ENCODE measurements at regions not wholly inside any gene's neighbourhood (a gene's known extent, or its start where the extent isn't known, plus 50 kb on each side); places are given as distances from the start of the nearest gene placed in this dataset.
"Not testable (repeated sequence)": the region's sequence is repeated elsewhere in the genome, so short reads cannot be mapped to it uniquely, and the experiment has no call there.

DNA sequence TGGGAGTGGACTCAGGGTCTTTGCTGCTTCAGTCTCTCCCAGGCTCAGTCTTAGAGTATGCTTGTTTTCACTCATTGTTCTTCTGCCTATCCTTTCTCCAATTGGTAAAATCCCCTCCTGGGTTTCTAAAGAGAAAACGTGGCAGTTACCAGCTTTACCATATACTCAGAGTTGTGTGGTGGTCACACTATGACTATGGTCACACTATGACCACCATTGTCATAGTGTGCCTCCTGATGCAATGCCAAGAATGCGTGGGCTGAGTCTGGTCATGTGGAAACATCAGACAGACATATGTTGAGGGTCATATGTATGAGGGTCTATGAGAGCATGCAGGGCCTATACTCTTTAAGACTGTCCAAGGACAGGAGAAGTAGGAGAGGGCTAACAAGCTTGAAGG, 326.5 kb upstream of the PRR16 start:
- H3K4me3 ChIP-seq: no peak overlapping the region
- no peaks in the 10 kb centered on the region for H3K36me3 ChIP-seq
- TF ChIP-seq, protein P1, sequence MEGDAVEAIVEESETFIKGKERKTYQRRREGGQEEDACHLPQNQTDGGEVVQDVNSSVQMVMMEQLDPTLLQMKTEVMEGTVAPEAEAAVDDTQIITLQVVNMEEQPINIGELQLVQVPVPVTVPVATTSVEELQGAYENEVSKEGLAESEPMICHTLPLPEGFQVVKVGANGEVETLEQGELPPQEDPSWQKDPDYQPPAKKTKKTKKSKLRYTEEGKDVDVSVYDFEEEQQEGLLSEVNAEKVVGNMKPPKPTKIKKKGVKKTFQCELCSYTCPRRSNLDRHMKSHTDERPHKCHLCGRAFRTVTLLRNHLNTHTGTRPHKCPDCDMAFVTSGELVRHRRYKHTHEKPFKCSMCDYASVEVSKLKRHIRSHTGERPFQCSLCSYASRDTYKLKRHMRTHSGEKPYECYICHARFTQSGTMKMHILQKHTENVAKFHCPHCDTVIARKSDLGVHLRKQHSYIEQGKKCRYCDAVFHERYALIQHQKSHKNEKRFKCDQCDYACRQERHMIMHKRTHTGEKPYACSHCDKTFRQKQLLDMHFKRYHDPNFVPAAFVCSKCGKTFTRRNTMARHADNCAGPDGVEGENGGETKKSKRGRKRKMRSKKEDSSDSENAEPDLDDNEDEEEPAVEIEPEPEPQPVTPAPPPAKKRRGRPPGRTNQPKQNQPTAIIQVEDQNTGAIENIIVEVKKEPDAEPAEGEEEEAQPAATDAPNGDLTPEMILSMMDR (IDR thresholded peaks at IDR 0.05; ENCODE audit: low read depth, low read length): no peak
- H3K9me3 ChIP-seq (ENCODE audit: low read depth): no peaks in the 10 kb centered on the region
- H3K27me3 ChIP-seq: no peaks in the 10 kb centered on the region
- no peaks in the 10 kb centered on the region for H3K4me1 ChIP-seq (ENCODE audit: low read depth)
- H3K27ac ChIP-seq: no peak overlapping the region
- no peak for DNase-seq (ENCODE audit: low read depth in 1 of 2, low spot score in 1 of 2)

DNA sequence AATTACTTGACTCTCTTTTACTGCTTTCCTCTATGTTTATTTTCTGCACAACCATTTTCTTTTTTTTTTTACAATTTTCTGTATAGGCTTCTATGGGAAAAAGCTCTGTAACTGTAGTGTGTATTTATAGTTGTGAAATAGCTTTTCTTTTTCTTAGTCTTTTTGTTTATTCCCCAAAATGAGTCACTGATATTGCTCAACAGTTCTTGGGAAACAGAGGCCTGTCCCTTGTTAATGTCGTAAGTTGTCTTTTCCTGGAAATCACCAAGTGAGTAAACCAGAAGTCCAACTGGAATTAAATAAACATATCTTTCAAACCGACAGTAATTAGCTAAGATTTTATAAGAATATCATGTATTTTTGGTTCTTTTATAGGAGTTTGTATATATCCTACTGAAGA, 325.1 kb upstream of the PRR16 start:
- H3K27ac ChIP-seq: no peak overlapping the region
- TF ChIP-seq, protein P1 (IDR thresholded peaks at IDR 0.05; ENCODE audit: low read depth, low read length): no peak
- no peak overlapping the region for H3K4me3 ChIP-seq
- no peaks in the 10 kb centered on the region for H3K9me3 ChIP-seq (ENCODE audit: low read depth)
- DNase-seq (ENCODE audit: low read depth in 1 of 2, low spot score in 1 of 2): peak in 1 of 2 donors; percentile 98
- no peaks in the 10 kb centered on the region for H3K27me3 ChIP-seq
- no peaks in the 10 kb centered on the region for H3K4me1 ChIP-seq (ENCODE audit: low read depth)
- H3K36me3 ChIP-seq: no peaks in the 10 kb centered on the region

DNA sequence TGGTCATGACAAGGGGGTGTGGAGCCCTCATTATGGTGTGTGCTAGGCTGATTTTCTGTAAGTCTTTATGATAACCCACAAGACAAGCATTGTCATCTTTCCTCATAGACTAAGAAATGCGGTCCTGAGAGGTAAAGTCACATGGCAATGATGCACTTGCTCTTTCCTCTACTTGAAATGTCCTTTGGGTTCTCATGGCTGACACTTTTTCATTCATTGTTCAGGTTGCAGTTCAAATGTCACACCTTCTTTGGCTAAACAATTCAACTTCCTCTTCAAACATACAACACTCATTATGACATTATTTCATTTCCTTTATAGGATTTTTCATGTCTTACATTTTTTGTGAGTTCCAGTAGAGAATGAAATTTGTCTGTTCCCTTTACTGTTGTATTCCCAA, 323.6 kb upstream of the PRR16 start:
- no peaks in the 10 kb centered on the region for H3K36me3 ChIP-seq
- H3K4me3 ChIP-seq: no peak overlapping the region
- H3K4me1 ChIP-seq (ENCODE audit: low read depth): no peaks in the 10 kb centered on the region
- TF ChIP-seq, protein P1 (IDR thresholded peaks at IDR 0.05; ENCODE audit: low read depth, low read length): no peak
- no peaks in the 10 kb centered on the region for H3K27me3 ChIP-seq
- no peaks in the 10 kb centered on the region for H3K9me3 ChIP-seq (ENCODE audit: low read depth)
- H3K27ac ChIP-seq: no peak overlapping the region
- no peak for DNase-seq (ENCODE audit: low read depth in 1 of 2, low spot score in 1 of 2)

DNA sequence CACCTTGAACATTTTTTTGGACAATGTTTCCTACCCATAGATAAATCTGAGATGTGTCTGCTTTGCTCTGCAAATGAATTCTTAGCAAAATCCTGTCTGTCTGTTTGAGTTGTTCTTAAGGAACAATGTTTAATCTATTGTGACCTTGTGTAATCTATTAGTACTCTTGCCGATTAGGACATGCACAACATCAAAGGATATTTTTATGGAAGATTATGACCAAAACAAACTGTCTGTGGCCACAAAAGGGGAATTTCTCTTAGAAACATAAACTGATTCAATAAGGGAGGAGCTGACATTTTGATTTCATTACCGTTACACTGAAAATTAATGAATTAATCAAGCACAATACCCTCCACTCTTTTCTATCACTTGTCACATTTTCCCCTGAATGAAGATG, 323.0 kb upstream of the PRR16 start:
- TF ChIP-seq, protein P1 (IDR thresholded peaks at IDR 0.05; ENCODE audit: low read depth, low read length): no peak
- DNase-seq (ENCODE audit: low read depth in 1 of 2, low spot score in 1 of 2): no peak
- no peaks in the 10 kb centered on the region for H3K36me3 ChIP-seq
- H3K27ac ChIP-seq: no peak overlapping the region
- no peaks in the 10 kb centered on the region for H3K4me1 ChIP-seq (ENCODE audit: low read depth)
- no peaks in the 10 kb centered on the region for H3K27me3 ChIP-seq
- H3K4me3 ChIP-seq: no peak overlapping the region
- no peaks in the 10 kb centered on the region for H3K9me3 ChIP-seq (ENCODE audit: low read depth)

DNA sequence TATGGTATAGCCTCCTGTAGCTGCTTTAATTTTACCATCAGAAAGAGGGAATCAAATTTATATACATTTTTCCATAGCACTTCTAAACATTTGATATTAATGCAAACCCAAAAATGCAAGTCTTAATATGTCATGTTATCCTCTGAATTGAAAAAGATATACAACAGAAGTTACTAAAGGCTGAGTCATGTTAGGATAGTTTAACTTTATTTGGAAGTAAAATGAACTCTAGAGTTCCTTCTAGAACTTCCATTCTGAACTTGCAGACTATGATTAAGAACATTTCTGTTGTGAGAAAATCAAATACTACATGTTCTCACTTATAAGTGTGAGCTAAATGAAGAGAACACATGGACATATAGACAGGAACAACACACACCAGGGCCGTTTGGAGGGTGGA, 317.3 kb upstream of the PRR16 start:
- Histone ChIP-seq H3K36me3 (no peaks in the 10 kb centered on the region), H3K4me1 (ENCODE audit: low read depth) (no peaks in the 10 kb centered on the region), H3K9me3 (ENCODE audit: low read depth) (no peaks in the 10 kb centered on the region), H3K4me3 (no peak overlapping the region), H3K27me3 (no peaks in the 10 kb centered on the region), H3K27ac (no peak overlapping the region)
- no peak for DNase-seq (ENCODE audit: low read depth in 1 of 2, low spot score in 1 of 2)
- TF ChIP-seq, protein P1 (IDR thresholded peaks at IDR 0.05; ENCODE audit: low read depth, low read length): no peak

DNA sequence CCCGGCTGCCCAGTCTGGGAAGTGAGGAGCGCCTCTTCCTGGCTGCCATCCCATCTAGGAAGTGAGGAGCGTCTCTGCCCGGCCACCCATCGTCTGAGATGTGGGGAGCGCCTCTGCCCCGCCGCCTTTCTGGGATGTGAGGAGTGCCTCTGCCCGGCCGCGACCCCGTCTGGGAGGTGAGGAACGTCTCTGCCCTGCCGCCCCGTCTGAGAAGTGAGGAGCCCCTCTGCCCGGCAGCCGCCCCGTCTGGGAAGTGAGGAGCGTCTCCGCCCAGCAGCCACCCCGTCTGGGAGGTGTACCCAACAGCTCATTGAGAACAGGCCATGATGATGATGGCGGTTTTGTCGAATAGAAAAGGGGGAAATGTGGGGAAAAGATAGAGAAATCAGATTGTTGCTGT, 316.2 kb upstream of the PRR16 start:
- not testable (repeated sequence) for H3K36me3 ChIP-seq; H3K4me1 ChIP-seq (ENCODE audit: low read depth); H3K27ac ChIP-seq; H3K9me3 ChIP-seq (ENCODE audit: low read depth); DNase-seq (ENCODE audit: low read depth in 1 of 2, low spot score in 1 of 2); H3K4me3 ChIP-seq; H3K27me3 ChIP-seq

Measured in cardiac muscle cell (in vitro differentiated cells and primary cell).